Omental fat pad (tissue), 3 donors: ENCODE measurements at regions not wholly inside any gene's neighbourhood (a gene's known extent, or its start where the extent isn't known, plus 50 kb on each side); places are given as distances from the start of the nearest gene placed in this dataset.

ENCODE experiments used
- ATAC-seq: fragments of 150-250 bp; one replicate; pipeline ENCODE4 v1.9.1; 2016; ENCODE audit warnings: mild to moderate bottlenecking, moderate library complexity; ENCODE audit not compliant: low FRiP score
- DNase-seq: peaks from one replicate; pipeline ENCODE4 v3.0.0-alpha.2; 2019; ENCODE audit warnings: low spot score
- TF ChIP-seq, protein P1 (sequence below), 3 donors: fragments of 450-650 bp; IDR thresholded peaks; one replicate each; pipeline ENCODE4 v1.5.1; 2016 to 2017; ENCODE audit warnings: antibody characterized with exemption in 3 of 3, mild to moderate bottlenecking in 3 of 3, moderate library complexity in 2 of 3

DNA sequence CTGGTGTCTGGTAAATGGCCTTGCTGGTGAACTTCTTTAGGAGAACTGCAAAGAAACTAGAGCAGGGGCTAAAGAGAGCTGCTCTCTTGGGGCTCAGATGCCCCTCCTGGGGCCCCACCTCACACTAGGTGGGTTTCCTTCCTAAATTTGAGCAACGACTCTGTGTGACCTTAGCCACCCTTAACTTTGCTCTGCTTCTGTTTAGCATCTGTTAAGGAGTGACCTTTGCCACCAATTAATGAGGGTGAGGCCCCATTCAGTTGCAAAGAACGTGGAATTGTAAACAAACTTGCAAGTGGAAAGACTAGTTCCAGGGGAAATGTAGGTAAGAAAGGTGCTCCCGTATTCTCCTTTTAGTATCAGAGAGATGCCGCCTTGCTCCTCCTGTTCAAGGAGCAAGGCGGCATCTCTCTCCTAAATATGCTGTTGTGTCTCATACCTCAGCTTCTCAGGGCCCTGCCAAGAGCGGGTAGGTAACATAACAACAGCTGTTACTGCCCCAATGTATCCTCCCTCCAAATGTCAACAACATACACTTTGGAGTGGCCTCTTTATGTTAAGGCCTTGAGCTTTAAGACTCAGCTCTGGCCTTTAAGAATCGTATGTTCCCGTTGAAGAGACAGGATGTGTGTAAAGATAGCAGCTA lies 77.6 kb upstream of the FUT8 start:
- no peak for DNase-seq
- no peak for ATAC-seq
- TF ChIP-seq, protein P1, sequence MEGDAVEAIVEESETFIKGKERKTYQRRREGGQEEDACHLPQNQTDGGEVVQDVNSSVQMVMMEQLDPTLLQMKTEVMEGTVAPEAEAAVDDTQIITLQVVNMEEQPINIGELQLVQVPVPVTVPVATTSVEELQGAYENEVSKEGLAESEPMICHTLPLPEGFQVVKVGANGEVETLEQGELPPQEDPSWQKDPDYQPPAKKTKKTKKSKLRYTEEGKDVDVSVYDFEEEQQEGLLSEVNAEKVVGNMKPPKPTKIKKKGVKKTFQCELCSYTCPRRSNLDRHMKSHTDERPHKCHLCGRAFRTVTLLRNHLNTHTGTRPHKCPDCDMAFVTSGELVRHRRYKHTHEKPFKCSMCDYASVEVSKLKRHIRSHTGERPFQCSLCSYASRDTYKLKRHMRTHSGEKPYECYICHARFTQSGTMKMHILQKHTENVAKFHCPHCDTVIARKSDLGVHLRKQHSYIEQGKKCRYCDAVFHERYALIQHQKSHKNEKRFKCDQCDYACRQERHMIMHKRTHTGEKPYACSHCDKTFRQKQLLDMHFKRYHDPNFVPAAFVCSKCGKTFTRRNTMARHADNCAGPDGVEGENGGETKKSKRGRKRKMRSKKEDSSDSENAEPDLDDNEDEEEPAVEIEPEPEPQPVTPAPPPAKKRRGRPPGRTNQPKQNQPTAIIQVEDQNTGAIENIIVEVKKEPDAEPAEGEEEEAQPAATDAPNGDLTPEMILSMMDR (IDR thresholded peaks at IDR 0.05) = no peak

GRCh38 chr14:65335411-65335947 lies 77.1 kb upstream of the FUT8 start:
- ATAC-seq (no peak), DNase-seq (no peak)
- TF ChIP-seq, protein P1 (IDR thresholded peaks at IDR 0.05) = no peak

GRCh38 chr14:65336191-65336591 lies 76.3 kb upstream of the FUT8 start:
- no peak for ATAC-seq
- DNase-seq = no peak
- TF ChIP-seq, protein P1 (IDR thresholded peaks at IDR 0.05) = no peak

DNA sequence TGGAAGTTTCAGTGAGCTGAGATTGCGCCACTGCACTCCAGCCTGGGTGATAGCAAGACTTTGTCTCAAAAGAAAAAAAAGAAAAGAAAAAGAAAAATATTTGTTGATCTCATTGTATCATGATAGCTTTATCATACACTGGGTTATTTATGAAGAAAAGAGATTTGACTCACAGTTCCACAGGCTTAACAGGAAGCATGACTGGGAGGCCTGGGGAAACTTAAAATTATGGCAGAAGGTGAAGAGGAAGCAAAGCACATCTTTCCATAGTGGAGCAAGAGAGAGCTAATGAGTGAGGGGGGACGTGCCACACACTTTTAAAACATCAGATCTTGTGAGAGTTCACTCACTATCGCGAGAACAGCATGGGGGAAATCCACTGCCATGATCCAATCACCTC lies 72.7 kb upstream of the FUT8 start:
- ATAC-seq (no peak), DNase-seq (no peak)
- TF ChIP-seq, protein P1 (IDR thresholded peaks at IDR 0.05) = no peak

DNA sequence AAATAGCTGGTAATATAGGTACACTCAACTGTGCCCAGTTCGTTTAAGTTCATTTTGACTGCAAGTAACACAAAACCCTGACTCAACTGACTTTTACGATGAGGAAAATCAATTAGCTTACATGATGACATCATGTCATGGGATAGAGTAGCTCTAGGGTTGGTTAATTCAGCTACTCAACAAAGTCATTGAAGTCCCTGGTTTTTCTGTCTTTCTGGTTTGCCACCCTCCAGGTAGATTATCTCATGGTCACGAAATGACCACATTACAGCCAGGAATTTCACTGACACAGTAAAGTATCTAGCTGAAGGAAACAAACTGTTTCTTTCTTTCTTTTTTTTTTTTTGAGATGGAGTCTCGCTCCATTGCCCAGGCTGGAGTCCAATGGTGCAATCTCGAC lies 68.5 kb upstream of the FUT8 start:
- DNase-seq = no peak

GRCh38 chr14:65345266-65345665 lies 67.3 kb upstream of the FUT8 start:
- DNase-seq (no peak), ATAC-seq (no peak)
- TF ChIP-seq, protein P1 (IDR thresholded peaks at IDR 0.05) = no peak

More for the DNA sequence above, 68.5 kb upstream of the FUT8 start:
- ATAC-seq = no peak
- TF ChIP-seq, protein P1 (IDR thresholded peaks at IDR 0.05) = no peak

DNA sequence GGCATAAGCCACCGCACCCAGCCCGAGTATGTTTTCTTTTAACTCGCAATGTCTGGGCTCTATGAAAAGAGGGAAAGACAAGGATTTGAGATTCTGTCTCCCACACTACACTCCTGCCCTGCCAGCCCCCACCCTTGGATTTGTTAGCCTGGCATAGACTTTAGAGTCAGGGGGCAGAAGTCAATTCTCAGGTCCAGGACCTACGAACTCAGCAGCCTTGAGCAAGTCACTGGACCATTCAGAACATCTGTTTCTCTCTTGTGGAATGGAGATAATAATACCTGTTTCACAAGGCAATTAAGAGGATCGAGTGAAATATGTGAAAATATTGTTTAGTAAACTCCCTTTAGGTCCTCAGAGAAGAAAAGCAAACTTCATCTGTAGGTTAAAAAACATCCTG lies 66.1 kb upstream of the FUT8 start:
- TF ChIP-seq, protein P1 (IDR thresholded peaks at IDR 0.05) = no peak
- DNase-seq (no peak), ATAC-seq (no peak)
